NCI-H1105 treated with DMSO at 0.1 percent for 48 hours (cell line): ENCODE measurements at regions not wholly inside any gene's neighbourhood (a gene's known extent, or its start where the extent isn't known, plus 50 kb on each side); places are given as distances from the start of the nearest gene placed in this dataset.

Experiments
- DNase-seq: peaks from one replicate; lab custom pipeline; 2025; lab: John Stamatoyannopoulos, UW

GRCh38 chr5:120413686-120414085 is 50.4 kb upstream of the PRR16 start:
- no peak for DNase-seq
